ENCODE measurements at regions not wholly inside any gene's neighbourhood (a gene's known extent, or its start where the extent isn't known, plus 50 kb on each side); places are given as distances from the start of the nearest gene placed in this dataset.

DNA sequence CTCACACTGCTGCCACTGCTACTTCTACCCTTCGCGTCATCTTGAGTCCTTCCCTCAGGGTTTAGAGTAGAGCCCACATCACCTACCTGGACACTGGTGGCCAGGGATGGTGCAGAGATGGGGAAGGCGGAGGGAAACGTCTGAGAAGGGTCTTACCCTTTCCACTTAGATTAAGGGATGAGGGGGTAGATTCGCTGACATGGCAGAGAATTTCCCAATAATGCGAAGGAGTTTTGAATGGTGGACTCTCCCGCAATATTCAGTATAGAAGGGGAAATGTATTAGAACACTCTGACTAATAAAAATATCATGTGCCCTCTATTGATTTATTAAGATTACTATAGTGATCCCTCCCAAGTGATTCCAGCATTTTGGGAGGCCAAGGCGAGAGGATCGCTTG lies 209.5 kb upstream of the KIAA1217 start:
- DNase-seq (ENCODE audit: extremely low spot score) = no peak
- CTCF ChIA-PET = no interaction called here
- TF ChIP-seq, protein P1, sequence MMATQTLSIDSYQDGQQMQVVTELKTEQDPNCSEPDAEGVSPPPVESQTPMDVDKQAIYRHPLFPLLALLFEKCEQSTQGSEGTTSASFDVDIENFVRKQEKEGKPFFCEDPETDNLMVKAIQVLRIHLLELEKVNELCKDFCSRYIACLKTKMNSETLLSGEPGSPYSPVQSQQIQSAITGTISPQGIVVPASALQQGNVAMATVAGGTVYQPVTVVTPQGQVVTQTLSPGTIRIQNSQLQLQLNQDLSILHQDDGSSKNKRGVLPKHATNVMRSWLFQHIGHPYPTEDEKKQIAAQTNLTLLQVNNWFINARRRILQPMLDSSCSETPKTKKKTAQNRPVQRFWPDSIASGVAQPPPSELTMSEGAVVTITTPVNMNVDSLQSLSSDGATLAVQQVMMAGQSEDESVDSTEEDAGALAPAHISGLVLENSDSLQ (IDR thresholded peaks at IDR 0.05) = no peak
- no peak for TF ChIP-seq L3MBTL2 (conservative IDR thresholded peaks at IDR 0.05)
- POLR2A ChIA-PET = no interaction called here

- ChIA-PET CTCF (no interaction called here), POLR2A (no interaction called here)
- no peak for TF ChIP-seq SP1 (IDR thresholded peaks at IDR 0.05)
- no peak for TF ChIP-seq CTBP1 (IDR thresholded peaks at IDR 0.05; ENCODE audit: borderline replicate concordance)
- TF ChIP-seq SUZ12 (IDR thresholded peaks at IDR 0.05) = no peak
- no peak for TF ChIP-seq HDGF (IDR thresholded peaks at IDR 0.05; ENCODE audit: borderline replicate concordance)
- TF ChIP-seq ELF4 (IDR thresholded peaks at IDR 0.05) = no peak
- no peak for TF ChIP-seq L3MBTL2 (conservative IDR thresholded peaks at IDR 0.05)
- TF ChIP-seq TARDBP (IDR thresholded peaks at IDR 0.05) = no peak
- no peak for TF ChIP-seq FOXK2 (IDR thresholded peaks at IDR 0.05)
- no peak for DNase-seq (ENCODE audit: extremely low spot score)
Measured at GRCh38 chr10:24000271-24000813, 208.6 kb upstream of the KIAA1217 start.

GRCh38 chr10:24006741-24007140 lies 202.2 kb upstream of the KIAA1217 start:
- TF ChIP-seq SUZ12 (IDR thresholded peaks at IDR 0.05) (no peak), HDGF (IDR thresholded peaks at IDR 0.05; ENCODE audit: borderline replicate concordance) (no peak), BHLHE40 (IDR thresholded peaks at IDR 0.05; ENCODE audit: borderline replicate concordance) (no peak), FOXM1 (IDR thresholded peaks at IDR 0.05; ENCODE audit: borderline replicate concordance) (no peak), FOXA1 (IDR thresholded peaks at IDR 0.05) (no peak), TARDBP (IDR thresholded peaks at IDR 0.05) (no peak), L3MBTL2 (conservative IDR thresholded peaks at IDR 0.05) (no peak), ZNF384 (IDR thresholded peaks at IDR 0.05) (no peak), CTBP1 (IDR thresholded peaks at IDR 0.05; ENCODE audit: borderline replicate concordance) (no peak), NFRKB (IDR thresholded peaks at IDR 0.05) (no peak), ELF4 (IDR thresholded peaks at IDR 0.05) (no peak), FOXK2 (IDR thresholded peaks at IDR 0.05) (no peak), SP1 (IDR thresholded peaks at IDR 0.05) (no peak), ARNT (IDR thresholded peaks at IDR 0.05) (no peak)
- TF ChIP-seq, protein P1 (IDR thresholded peaks at IDR 0.05) = no peak
- DNase-seq (ENCODE audit: extremely low spot score) = no peak
- ChIA-PET POLR2A (no interaction called here), CTCF (interaction anchor here (1.2 kb wide), 1 partner anchor 16 kb away, joined by 3 read pairs; no protein-coding TSS in a partner anchor)

DNA sequence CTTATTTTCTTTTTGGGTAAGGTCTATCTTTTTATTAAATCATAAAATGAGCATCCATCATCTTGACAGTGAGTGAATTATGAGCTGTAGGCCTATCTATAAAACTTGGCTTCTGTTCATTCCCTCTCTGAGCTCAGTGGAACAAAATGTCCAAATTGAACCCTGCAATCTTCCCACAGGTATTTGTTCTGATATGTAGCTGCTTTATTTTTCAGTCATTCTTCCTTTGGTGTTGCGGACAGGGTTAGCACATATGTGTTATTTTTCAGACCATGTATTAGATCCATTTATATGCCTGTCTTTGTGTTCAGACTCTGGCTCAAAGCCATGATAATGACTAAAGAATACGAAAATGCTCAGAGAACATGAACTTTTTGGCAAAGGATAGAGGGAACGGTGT lies 201.6 kb upstream of the KIAA1217 start:
- POLR2A ChIA-PET = no interaction called here
- DNase-seq (ENCODE audit: extremely low spot score) = no peak
- no peak for TF ChIP-seq CTBP1 (IDR thresholded peaks at IDR 0.05; ENCODE audit: borderline replicate concordance)
- TF ChIP-seq SP1 (IDR thresholded peaks at IDR 0.05) = no peak
- TF ChIP-seq, protein P1 (IDR thresholded peaks at IDR 0.05) = peak; percentile 29; the same call in 1 of the 2 replicates
- TF ChIP-seq BHLHE40 (IDR thresholded peaks at IDR 0.05; ENCODE audit: borderline replicate concordance) = no peak
- TF ChIP-seq FOXK2 (IDR thresholded peaks at IDR 0.05) = no peak
- no peak for TF ChIP-seq L3MBTL2 (conservative IDR thresholded peaks at IDR 0.05)
- TF ChIP-seq FOXM1 (IDR thresholded peaks at IDR 0.05; ENCODE audit: borderline replicate concordance) = no peak
- CTCF ChIA-PET = no interaction called here

DNA sequence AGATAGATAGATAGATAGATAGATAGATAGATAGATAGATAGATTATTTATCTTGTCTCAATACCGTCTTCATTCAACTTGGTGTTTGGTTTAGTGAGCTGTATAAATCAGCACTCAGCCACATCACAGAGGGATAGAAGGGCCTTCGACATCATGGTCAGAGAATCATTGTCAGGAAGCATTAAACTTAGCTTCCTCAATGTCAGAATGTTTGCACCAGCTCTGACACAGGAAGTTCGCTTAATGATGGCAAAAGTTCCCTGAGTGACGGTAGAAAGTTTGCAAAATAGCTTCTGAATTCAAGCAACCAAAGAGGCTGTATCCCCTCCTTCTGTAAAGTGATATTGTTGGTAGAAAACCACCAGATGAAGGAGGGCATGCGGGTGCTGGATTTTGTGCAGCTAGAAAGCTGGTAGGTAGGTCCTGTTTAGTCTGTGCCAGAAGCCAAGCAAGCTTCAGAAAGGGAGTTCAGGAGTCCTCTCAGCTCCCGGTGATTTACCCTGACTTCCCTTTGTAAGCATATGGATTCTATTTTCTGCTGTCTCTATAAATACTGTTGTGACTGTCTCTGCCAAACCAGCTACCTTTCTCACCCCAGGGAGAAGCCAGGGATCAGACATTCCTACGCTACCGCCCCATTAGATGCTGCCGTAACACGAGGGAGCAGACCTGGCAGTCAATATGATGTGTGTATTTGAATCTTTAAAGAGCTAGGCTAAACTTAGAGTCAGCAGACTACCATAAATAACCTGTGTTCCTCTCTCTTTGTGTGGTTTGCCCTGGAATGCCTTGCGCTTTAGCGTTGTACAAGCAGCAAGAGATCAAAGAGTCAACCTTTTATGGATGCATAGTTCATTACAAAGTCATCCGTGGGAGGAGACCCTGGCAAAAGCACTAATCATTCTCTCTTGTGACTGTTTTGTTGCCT lies 200.5 kb upstream of the KIAA1217 start:
- no peak for DNase-seq (ENCODE audit: extremely low spot score)

More for the DNA sequence above, 200.5 kb upstream of the KIAA1217 start:
- CTCF ChIA-PET = interaction anchor here (1.9 kb wide), 1 partner anchor 14 kb away, joined by 9 read pairs; no protein-coding TSS in a partner anchor
- TF ChIP-seq FOXK2 (IDR thresholded peaks at IDR 0.05) = no peak
- TF ChIP-seq HDGF (IDR thresholded peaks at IDR 0.05; ENCODE audit: borderline replicate concordance) = no peak
- TF ChIP-seq CTBP1 (IDR thresholded peaks at IDR 0.05; ENCODE audit: borderline replicate concordance) = no peak
- TF ChIP-seq SP1 (IDR thresholded peaks at IDR 0.05) = no peak
- no peak for TF ChIP-seq ARNT (IDR thresholded peaks at IDR 0.05)
- no peak for TF ChIP-seq SUZ12 (IDR thresholded peaks at IDR 0.05)
- TF ChIP-seq L3MBTL2 (conservative IDR thresholded peaks at IDR 0.05) = no peak
- no peak for TF ChIP-seq TARDBP (IDR thresholded peaks at IDR 0.05)
- no peak for TF ChIP-seq FOXM1 (IDR thresholded peaks at IDR 0.05; ENCODE audit: borderline replicate concordance)
- no peak for TF ChIP-seq ZNF384 (IDR thresholded peaks at IDR 0.05)
- no peak for TF ChIP-seq ELF4 (IDR thresholded peaks at IDR 0.05)
- TF ChIP-seq FOXA1 (IDR thresholded peaks at IDR 0.05) = no peak
- TF ChIP-seq BHLHE40 (IDR thresholded peaks at IDR 0.05; ENCODE audit: borderline replicate concordance) = no peak
- TF ChIP-seq LEF1 (IDR thresholded peaks at IDR 0.05; ENCODE audit: borderline replicate concordance) = no peak
- no peak for TF ChIP-seq NFRKB (IDR thresholded peaks at IDR 0.05)
- TF ChIP-seq, protein P1 (IDR thresholded peaks at IDR 0.05) = no peak
- POLR2A ChIA-PET = interaction anchor here (0.6 kb wide), 1 partner anchor 16 kb away, joined by 3 read pairs; no protein-coding TSS in a partner anchor

Data from HEK293T (cell line).